B cell (primary cell): ENCODE measurements at regions not wholly inside any gene's neighbourhood (a gene's known extent, or its start where the extent isn't known, plus 50 kb on each side); places are given as distances from the start of the nearest gene placed in this dataset.

Experiments
- ATAC-seq: fragments of 200-7000 bp; cut with Tn5 transposase; one replicate; pipeline ENCODE4 v1.10.0; 2021; ENCODE audit warnings: low read depth, mild to moderate bottlenecking, moderate number of reproducible peaks, moderate library complexity
- CTCF ChIA-PET: fragments of 350-600 bp; sonication (Branson Sonifier 250); formaldehyde crosslinking; loops from one replicate; lab custom pipeline; 2021; ENCODE audit warnings: antibody characterized with exemption, inconsistent platforms; lab: Charles Lee
- POLR2A ChIA-PET: fragments of 350-600 bp; sonication (Branson Sonifier 250); formaldehyde crosslinking; loops from one replicate; lab custom pipeline; 2021; ENCODE audit warnings: antibody characterized with exemption; lab: Charles Lee
- DNase-seq: peaks from one replicate; pipeline ENCODE4 v3.0.0; 2013
- H2AFZ ChIP-seq: 2 replicates; pipeline ENCODE4 v1.6.1; 2012; ENCODE audit warnings: mild to moderate bottlenecking, low read depth, low read length; ENCODE audit not compliant: insufficient read depth, poor library complexity, severe bottlenecking
- H3K27ac ChIP-seq, 2 donors: 1 replicate in 1 of 2; 2 replicates in 1 of 2; pipeline ENCODE4 v1.5.1; 2012 to 2013; ENCODE audit warnings: low read length in 2 of 2, mild to moderate bottlenecking in 2 of 2, moderate library complexity in 1 of 2
- H3K27me3 ChIP-seq, 4 experiments: fragments of 200-600 bp in 1 of 4; sonication (generic) in 1 of 4; replicated peaks in 1 of 4; 1 replicate in 2 of 4; 2 replicates in 2 of 4; pipeline versions ENCODE4 v1.6.1 to v1.7.0; 2013 to 2016; ENCODE audit warnings: low read length in 3 of 4, mild to moderate bottlenecking in 2 of 4, mixed read lengths in 1 of 4, moderate library complexity in 1 of 4; ENCODE audit not compliant: insufficient read depth in 4 of 4, control insufficient read depth in 3 of 4; ENCODE audit errors: control extremely low read depth in 1 of 4
- H3K36me3 ChIP-seq, 2 experiments: replicated peaks in 1 of 2; 1 replicate in 1 of 2; 2 replicates in 1 of 2; pipeline versions ENCODE4 v1.6.1 to v1.7.1; 2013; ENCODE audit warnings: low read length in 1 of 2; ENCODE audit not compliant: insufficient read depth in 2 of 2, control insufficient read depth in 1 of 2; ENCODE audit errors: control extremely low read depth in 1 of 2, extremely low read depth in 1 of 2
- H3K4me1 ChIP-seq, 2 donors: fragments of 200-600 bp in 1 of 2; sonication (generic) in 1 of 2; 1 replicate in 1 of 2; 2 replicates in 1 of 2; pipeline versions ENCODE4 v1.5.1 to v1.6.1; 2013 to 2017; ENCODE audit warnings: low read length in 2 of 2; ENCODE audit not compliant: control insufficient read depth in 2 of 2, insufficient read depth in 2 of 2
- H3K4me2 ChIP-seq: replicated peaks from 2 replicates; pipeline ENCODE3; 2012; ENCODE audit warnings: mild to moderate bottlenecking, low read depth, low read length; ENCODE audit not compliant: poor library complexity, severe bottlenecking
- H3K4me3 ChIP-seq, 5 experiments: fragments of 200-600 bp in 1 of 5; sonication (generic) in 1 of 5; 1 replicate in 3 of 5; 2 replicates in 2 of 5; pipeline versions ENCODE4 v1.5.1 to v1.7.0; 2011 to 2016; ENCODE audit warnings: low read length in 4 of 5, mild to moderate bottlenecking in 4 of 5, low read depth in 2 of 5, control low read depth in 1 of 5, moderate library complexity in 1 of 5; ENCODE audit not compliant: insufficient read depth in 1 of 5; ENCODE audit errors: control extremely low read depth in 1 of 5, extremely low read depth in 1 of 5
- H3K79me2 ChIP-seq: fragments of 200-600 bp; sonication (generic); one replicate; pipeline ENCODE4 v1.6.0; 2016; ENCODE audit warnings: low read length; ENCODE audit not compliant: control insufficient read depth, insufficient read depth
- H3K9ac ChIP-seq: fragments of 200-600 bp; sonication (generic); 2 replicates; pipeline ENCODE4 v1.6.1; 2017; ENCODE audit warnings: mild to moderate bottlenecking, low read length, moderate library complexity
- H3K9me3 ChIP-seq, 3 donors: one replicate each; pipeline versions ENCODE4 v1.6.1 to v1.7.1; 2013; ENCODE audit warnings: low read length in 2 of 3; ENCODE audit not compliant: control insufficient read depth in 2 of 3, insufficient read depth in 1 of 3; ENCODE audit errors: control extremely low read depth in 1 of 3
- H4K20me1 ChIP-seq: 2 replicates; pipeline ENCODE4 v1.6.0; 2012; ENCODE audit warnings: mild to moderate bottlenecking, low read length; ENCODE audit not compliant: insufficient read depth, control insufficient read depth, poor library complexity, severe bottlenecking
- H3K27ac Mint-ChIP-seq: one replicate; pipeline ENCODE4 v1.8.0; 2021; ENCODE audit warnings: mixed read lengths
- H3K27me3 Mint-ChIP-seq: one replicate; pipeline ENCODE4 v1.8.0; 2021; ENCODE audit warnings: mixed read lengths
- H3K4me1 Mint-ChIP-seq: one replicate; pipeline ENCODE4 v1.8.0; 2021; ENCODE audit warnings: mixed read lengths
- H3K4me3 Mint-ChIP-seq: one replicate; pipeline ENCODE4 v1.8.0; 2021; ENCODE audit warnings: mixed read lengths
- H3K9me3 Mint-ChIP-seq: one replicate; pipeline ENCODE4 v1.8.0; 2022; ENCODE audit warnings: mixed read lengths; ENCODE audit not compliant: insufficient read depth
- EZH2 ChIP-seq: IDR thresholded peaks from 2 replicates; pipeline ENCODE4 v1.6.1; 2012; ENCODE audit warnings: borderline replicate concordance, low read depth, mild to moderate bottlenecking, moderate library complexity, low read length; ENCODE audit not compliant: insufficient read depth, poor library complexity, severe bottlenecking
- whole genome bisulfite sequencing: methylation state at CpG from one replicate; pipeline ENCODE4 v1.1.5; 2013; ENCODE audit warnings: missing lambda C conversion rate; ENCODE audit not compliant: insufficient coverage; 5-methylcytosine and 5-hydroxymethylcytosine counted together
- intact Hi-C: fragments of 100-400 bp; cut with micrococcal nuclease; formaldehyde crosslinking; loops from one replicate; pipeline ENCODE4 v1.10.0; 2022
- TF ChIP-seq, protein P1 (sequence below): fragments of 200-600 bp; IDR thresholded peaks from one replicate; pipeline ENCODE4 v1.8.0; 2022; ENCODE audit warnings: antibody characterized with exemption, mild to moderate bottlenecking

- H3K4me1 Mint-ChIP-seq: no peaks in the 10 kb centered on the region
- Histone ChIP-seq H3K9me3 (peaks cover 0 to 1% (median 0%) of the 10 kb centered on the region in 3 donors), H3K9ac (no peak overlapping the region), H3K4me2 (no peak overlapping the region), H3K27me3 (no peaks in the 10 kb centered on the region), H3K36me3 (no peaks in the 10 kb centered on the region), H2AFZ (no peak overlapping the region), H4K20me1 (no peaks in the 10 kb centered on the region), H3K4me1 (no peaks in the 10 kb centered on the region), H3K79me2 (no peaks in the 10 kb centered on the region), H3K27ac (no peak overlapping the region), H3K4me3 (no peak overlapping the region)
- ChIA-PET CTCF (interaction anchor here (2.5 kb wide), 1 partner anchor 16 kb away, joined by 7 read pairs; no protein-coding TSS in a partner anchor), POLR2A (no interaction called here)
- H3K4me3 Mint-ChIP-seq: no peak overlapping the region
- intact Hi-C loops: no loop called here
- ATAC-seq: no peak
- no CpG with 5 or more reads among the region's 2 CpGs for WGBS
- DNase-seq: no peak
- H3K27ac Mint-ChIP-seq: no peak overlapping the region
- TF ChIP-seq EZH2: no peak
- TF ChIP-seq, protein P1, sequence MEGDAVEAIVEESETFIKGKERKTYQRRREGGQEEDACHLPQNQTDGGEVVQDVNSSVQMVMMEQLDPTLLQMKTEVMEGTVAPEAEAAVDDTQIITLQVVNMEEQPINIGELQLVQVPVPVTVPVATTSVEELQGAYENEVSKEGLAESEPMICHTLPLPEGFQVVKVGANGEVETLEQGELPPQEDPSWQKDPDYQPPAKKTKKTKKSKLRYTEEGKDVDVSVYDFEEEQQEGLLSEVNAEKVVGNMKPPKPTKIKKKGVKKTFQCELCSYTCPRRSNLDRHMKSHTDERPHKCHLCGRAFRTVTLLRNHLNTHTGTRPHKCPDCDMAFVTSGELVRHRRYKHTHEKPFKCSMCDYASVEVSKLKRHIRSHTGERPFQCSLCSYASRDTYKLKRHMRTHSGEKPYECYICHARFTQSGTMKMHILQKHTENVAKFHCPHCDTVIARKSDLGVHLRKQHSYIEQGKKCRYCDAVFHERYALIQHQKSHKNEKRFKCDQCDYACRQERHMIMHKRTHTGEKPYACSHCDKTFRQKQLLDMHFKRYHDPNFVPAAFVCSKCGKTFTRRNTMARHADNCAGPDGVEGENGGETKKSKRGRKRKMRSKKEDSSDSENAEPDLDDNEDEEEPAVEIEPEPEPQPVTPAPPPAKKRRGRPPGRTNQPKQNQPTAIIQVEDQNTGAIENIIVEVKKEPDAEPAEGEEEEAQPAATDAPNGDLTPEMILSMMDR: no peak
- no peaks in the 10 kb centered on the region for H3K9me3 Mint-ChIP-seq
- peaks cover 4% of the 10 kb centered on the region for H3K27me3 Mint-ChIP-seq
These were observed 182.5 kb downstream of the NDFIP2 start for GRCh38 chr13:79663435-79663834.

GRCh38 chr13:79662882-79663281 lies 181.9 kb downstream of the NDFIP2 start:
- CTCF ChIA-PET: interaction anchor here (2.5 kb wide), 1 partner anchor 16 kb away, joined by 7 read pairs; no protein-coding TSS in a partner anchor
- no peak for ATAC-seq

More at GRCh38 chr13:79662882-79663281, 181.9 kb downstream of the NDFIP2 start:
- no peak for DNase-seq
- POLR2A ChIA-PET: no interaction called here
- H3K27ac Mint-ChIP-seq: no peak overlapping the region
- TF ChIP-seq, protein P1: no peak
- TF ChIP-seq EZH2: no peak
- H3K4me1 Mint-ChIP-seq: no peaks in the 10 kb centered on the region
- H3K9me3 ChIP-seq: peaks cover 0 to 1% (median 0%) of the 10 kb centered on the region in 3 donors
- WGBS: no CpG with 5 or more reads among the region's 3 CpGs
- no peaks in the 10 kb centered on the region for H3K27me3 ChIP-seq
- H3K9ac ChIP-seq: no peak overlapping the region
- no peaks in the 10 kb centered on the region for H3K9me3 Mint-ChIP-seq
- no peak overlapping the region for H3K4me3 Mint-ChIP-seq
- peaks cover 4% of the 10 kb centered on the region for H3K27me3 Mint-ChIP-seq
- H3K79me2 ChIP-seq: no peaks in the 10 kb centered on the region
- H2AFZ ChIP-seq: no peak overlapping the region
- no peak overlapping the region for H3K27ac ChIP-seq
- H3K36me3 ChIP-seq: no peaks in the 10 kb centered on the region
- H4K20me1 ChIP-seq: no peaks in the 10 kb centered on the region
- intact Hi-C loops: no loop called here
- H3K4me2 ChIP-seq: no peak overlapping the region
- H3K4me1 ChIP-seq: no peaks in the 10 kb centered on the region
- no peak overlapping the region for H3K4me3 ChIP-seq
